GM18861 (cell line): ENCODE measurements at regions not wholly inside any gene's neighbourhood (a gene's known extent, or its start where the extent isn't known, plus 50 kb on each side); places are given as distances from the start of the nearest gene placed in this dataset.
"Not testable (repeated sequence)": the region's sequence is repeated elsewhere in the genome, so short reads cannot be mapped to it uniquely, and the experiment has no call there.

ENCODE experiments used
- ATAC-seq: cut with Tn5 transposase; IDR thresholded peaks from one replicate; pipeline ENCODE4 v1.9.1; 2021; ENCODE audit not compliant: unreplicated experiment

DNA sequence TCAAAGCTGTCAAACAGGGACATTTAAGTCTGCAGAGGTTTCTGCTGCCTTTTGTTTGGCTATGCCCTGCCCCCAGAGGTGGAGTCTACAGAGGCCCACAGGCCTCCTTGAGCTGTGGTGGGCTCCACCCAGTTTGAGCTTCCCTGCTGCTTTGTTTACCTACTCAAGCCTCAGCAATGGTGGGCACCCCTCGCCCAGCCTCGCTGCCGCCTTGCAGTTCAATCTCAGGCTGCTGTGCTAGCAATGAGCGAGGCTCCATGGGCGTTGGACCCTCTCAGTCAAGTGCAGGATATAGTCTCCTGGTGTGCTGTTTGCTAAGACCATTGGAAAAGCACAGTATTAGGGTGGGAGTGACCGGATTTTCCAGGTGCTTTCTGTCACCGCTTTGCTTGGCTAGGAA is 477.6 kb upstream of the IL12A start:
- ATAC-seq = not testable (repeated sequence)

DNA sequence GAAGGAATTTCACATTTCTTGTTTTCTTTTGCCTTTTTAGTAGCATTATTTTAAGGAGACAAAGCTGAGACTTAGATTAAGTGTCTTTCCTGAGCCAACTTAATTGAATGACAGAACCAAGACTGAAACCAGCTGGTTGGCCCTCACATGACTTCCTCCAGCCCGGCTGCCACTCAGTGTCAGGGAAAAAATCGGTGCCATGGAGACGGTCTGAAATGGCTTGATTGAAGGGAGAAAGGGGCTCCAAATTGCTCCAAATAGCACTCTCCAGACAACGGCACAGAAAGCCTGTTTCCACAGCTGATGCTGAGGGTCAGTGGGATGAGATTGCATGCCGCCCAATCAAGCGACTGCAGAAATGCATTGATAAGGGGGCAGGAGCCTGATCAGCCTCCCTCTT is 475.2 kb upstream of the IL12A start:
- no peak for ATAC-seq

DNA sequence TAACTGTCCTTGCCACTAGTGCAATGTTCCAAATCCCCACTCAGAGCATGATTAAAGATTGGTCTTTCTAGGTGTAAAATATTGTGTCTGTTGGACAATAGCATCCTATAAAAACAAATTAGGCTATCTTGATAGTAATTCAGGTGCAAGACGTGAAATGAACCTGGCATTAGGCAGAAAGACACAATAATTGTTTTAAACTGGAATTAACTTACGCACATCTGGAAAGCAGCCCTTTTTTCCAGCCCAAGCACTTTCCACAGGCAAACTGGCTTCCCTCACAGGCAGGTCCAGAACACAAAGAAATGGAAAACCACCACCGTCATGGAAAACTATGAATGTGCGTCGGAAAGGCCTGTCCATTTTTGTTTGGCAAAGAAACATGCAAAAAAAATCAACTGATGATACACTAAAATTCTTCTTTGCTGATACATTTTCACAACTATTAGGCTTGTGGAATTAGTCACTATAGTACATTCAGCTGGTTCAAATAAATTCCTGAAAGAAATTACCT is 474.7 kb upstream of the IL12A start:
- ATAC-seq = no peak

DNA sequence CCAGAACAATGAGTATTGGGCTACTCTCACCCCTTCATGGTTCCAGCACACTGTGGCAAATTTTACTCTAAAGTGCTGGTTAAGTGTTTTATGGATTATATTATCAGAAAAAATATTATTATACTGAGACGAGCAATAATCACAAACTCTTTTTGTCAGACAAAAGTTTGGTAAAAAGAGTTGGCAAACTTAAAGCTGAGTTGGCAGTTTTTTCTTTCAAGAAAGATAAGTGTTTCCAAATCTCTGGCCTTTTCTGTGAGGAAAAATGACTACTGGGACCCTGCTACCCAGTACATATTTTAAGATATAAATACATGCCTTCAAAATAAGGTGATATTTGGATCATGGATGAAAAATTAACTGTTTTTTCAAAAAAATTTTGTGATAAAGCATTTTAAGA is 471.5 kb upstream of the IL12A start:
- no peak for ATAC-seq

DNA sequence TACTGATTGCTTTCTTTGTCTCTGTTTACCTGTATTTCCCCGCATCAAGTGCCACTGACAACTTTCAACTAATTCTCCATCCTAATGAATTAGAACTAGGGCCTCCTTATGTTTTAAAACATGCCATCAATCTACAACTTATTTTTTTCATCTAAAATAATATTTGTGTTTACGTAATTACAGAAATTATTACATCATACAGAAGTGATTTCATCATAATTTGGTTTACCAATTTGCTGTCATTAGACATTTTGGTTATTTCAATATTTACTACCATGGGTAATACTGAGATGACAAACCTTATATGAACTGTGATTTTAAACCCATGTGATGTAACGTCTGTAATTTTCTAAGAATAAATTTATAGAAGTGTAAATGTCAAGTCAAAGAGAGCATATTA is 468.0 kb upstream of the IL12A start:
- no peak for ATAC-seq

DNA sequence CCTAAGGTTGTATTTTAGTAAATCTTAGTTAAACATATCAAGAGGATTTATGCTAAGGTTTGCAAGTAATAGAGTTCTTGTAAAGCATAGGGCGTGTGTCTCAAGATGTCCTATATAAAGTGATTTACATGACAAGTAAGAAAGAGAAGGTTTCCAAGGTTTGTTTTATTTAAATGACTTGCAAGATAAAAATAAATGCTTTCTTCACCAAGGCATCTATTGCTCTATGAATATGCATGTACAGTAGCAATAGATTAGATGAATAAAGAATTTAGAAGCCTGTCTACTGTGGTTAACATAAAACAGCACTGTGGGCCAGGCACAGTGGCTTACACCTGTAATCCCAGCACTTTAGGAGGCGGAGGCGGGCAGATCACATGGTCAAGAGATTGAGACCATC is 466.4 kb upstream of the IL12A start:
- no peak for ATAC-seq

DNA sequence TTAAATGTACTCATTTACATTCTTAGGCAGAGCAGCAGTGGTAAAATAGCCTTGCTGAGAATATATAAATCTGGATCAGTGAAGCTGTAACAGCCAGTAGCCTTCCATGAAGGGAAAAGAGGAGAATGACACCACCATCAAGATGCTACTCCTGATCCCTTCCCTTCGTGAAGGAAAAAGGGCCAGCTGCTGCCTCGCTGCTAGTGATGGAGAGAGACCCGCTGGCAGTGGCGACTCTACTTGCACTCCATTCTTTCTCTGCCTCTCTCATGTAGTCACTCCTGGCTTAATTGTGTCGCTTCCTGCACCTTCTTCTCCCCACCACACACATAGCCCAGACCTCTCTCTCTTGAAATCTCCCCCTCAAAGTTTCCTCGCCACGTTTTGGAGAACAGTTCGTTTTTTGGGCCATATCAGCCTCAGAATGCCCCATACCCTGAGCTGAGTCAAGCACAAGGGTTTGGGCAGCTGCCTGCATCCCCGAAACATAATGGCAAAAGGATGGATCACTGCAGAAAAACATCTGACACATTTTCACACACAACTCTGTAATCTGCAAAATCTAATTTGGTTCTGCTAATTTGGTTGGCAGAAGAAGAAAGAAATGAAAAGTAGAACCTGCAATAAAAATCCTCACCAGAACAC is 460.3 kb upstream of the IL12A start:
- ATAC-seq = no peak

DNA sequence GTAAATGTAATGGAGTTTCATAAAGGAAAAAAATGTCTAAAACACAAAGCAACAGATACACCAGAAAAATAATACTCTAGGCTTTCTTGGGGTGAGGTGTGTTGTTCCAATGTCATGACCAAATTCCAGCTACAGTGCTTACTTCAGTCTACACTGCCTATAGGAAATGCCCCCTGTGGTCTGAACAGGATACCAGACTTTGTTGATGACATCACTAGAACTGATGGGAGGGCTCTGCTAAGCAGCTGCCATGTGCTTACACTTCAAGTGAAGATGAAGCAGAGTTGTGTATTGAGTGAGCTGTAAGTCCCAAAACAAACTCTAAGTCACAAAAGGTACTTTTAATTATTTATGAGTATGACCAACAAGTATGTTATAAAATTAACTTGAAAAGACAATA is 456.1 kb upstream of the IL12A start:
- no peak for ATAC-seq

DNA sequence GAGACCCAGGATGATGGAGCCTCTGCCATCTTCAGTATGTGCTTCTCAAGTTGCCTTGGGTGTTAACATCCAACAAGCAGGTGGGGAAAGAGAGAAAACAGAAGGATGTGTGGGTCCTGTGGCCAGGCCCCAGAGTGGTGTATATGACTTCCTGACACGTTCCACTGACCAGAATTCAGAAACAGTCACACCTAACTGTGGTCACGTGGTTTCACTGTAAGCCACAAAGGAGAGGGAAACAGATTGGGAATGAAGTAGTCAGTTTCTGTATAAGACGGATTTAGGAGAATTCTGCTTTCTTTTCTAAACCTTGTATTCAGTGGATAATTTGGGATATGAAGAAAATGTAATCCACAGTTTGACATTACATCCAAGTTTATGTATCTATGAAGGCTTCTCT is 454.1 kb upstream of the IL12A start:
- no peak for ATAC-seq

DNA sequence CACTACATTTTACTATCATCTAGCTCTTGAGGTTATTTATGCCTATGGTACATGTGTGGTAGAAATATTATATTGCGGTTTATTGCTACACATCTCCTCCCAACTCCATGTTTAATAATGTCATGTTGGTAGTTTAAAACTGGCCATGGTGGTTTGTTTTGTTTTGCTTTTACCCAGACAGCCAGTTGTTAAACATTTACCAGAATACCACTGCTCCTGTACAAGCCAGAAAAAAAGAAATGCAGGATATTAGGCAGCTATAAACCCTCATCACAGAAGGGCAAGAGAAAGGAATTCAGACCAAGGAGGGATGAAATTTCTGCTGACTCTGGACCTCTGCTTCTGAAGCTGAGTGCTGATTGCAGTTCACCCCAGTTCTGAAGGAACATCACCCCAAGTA is 451.8 kb upstream of the IL12A start:
- no peak for ATAC-seq

DNA sequence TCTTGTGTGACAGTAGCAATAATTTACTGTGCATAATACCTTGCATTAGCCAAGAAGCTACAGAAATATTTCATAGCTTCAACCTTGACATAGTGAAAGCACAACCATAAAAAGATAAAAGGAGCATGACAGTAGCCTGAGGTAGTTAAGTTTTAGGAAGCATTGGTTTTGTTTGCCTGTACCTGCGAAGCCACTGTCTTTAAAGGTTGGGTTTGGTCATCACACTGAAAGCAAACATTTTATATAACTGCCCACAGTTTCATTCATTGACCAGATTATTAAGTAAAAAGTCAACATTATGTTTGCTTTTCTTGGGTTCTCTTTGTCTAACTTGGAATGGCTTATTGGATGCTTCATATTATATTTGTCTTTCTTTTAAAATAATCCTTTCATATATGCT is 450.1 kb upstream of the IL12A start:
- ATAC-seq = no peak

DNA sequence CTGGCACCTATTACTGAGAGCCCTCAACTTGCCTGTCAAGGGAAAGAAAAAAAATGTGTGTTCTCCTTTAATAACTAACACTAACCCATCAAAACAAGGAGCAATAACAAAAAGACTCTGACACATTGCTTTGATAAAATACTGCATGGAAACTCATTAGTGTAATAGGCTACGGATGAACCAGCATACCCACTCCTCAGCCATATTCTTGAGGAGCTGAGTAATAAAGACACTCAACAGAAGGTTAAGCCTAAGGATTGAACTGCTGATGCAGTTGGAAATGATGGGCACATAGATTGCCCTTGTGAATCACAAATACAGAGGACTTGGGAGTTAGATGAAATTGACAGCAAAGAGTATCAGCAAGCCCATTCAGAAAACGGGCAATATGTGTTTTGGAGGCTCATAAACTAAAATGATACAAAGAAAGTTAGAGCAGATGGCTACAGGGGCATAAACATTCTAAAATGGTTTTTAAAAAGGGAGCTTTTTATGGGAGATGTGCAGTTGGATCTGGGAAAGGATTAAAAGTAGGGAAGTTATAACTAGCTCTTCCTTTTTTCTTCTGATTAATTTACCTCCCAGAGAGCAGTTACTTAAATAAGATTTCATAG is 447.6 kb upstream of the IL12A start:
- ATAC-seq = no peak

DNA sequence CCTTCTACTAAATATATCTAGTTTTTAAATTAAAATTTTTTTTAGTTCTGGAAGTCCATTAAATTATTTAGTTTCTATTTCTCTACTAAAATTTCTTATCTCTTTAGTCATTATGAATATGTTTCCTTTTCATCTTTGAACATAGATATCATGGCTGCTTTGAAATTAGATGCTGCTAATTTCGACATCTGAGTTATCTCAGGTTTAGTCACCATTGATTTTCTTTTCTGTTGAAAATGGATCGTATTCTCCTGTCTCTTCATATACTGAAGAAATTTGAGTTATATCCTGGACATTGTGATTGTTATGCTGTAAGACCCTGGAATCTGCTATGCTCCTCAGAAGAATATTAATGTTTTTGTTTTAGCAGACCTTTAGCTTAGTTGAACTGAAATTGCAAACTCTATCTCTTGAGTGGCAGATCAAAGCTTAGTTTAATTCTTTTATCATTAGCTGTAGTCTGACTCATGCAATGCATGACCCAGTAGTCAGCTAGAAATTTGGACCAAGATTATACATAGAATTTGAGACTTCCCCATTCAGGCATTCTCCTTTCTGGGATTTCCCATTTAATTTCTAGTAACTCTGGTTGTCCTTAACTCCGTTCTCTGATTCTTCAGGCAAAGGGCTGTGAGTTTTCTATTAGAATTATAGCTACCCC is 439.8 kb upstream of the IL12A start:
- no peak for ATAC-seq

DNA sequence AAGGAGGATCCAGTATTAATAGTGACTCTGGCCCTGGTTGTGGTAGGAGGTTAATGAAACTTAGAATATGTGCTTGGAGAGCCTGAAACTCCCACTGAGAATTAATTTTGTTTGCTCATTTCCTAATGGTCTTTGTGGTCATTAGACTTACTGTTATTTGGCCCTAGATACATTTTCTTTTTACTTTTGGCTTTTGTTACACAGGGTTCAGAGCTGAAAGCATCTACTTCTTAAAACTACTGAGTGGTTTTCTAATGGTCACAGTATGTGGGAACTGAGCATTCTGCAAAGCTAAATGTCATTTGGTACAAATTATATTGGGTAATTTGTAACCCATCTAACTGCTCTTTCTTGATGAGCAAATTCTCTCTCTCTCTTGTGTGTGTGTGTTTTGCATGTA is 433.4 kb upstream of the IL12A start:
- no peak for ATAC-seq

DNA sequence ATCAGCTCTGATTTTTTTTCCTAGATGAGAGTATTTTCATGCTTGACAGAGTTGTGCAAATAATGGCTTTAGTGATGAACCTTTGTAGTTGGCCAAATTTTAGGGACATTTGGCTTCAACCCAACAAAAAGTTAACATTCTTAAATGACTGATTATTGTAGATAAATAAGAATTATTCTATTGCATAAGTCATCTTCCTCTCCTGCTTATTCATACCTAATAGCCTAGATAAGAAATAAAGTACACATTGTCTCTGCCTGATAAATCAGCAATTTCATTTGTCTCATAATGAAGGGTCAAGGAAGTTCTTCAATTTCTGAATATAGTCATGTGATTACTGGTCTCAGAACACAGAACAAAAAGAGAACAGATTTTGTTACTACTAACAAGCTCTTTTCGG is 428.9 kb upstream of the IL12A start:
- ATAC-seq = no peak

DNA sequence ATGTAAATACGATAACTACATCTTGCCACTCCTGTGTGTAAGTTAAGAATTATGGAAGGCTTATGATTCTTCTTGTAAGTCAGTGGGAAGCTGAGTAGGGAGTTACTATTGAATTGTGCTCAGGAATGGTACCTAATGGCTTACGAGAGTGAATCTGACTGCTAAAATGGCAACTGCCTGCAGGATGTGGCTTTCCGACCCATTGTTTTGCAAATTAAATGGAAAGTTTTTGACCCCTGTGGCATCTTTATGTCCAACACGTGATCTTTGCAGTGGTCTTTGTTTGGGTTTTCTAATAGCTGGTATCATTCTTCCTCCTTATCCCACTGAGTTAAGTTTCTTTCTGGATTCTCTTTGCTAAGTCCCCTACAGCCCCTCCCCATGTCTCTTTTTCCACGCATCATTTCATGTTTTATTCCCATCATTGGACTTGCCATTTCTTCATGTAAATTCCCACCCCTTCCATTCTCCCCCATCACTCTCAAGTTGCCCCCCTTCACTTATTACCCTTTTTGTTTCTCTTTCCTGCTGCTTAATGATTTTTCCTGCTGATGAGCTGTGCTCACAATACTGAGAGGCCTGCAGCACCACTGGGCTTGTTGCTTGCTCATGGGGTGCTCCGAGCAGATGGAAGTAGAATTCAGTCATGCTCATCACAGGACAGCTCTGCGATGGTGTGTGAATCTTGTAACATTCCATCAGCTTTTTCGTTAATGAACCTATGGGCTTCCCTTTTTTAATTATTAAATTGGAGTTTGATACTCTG is 428.2 kb upstream of the IL12A start:
- ATAC-seq = no peak

DNA sequence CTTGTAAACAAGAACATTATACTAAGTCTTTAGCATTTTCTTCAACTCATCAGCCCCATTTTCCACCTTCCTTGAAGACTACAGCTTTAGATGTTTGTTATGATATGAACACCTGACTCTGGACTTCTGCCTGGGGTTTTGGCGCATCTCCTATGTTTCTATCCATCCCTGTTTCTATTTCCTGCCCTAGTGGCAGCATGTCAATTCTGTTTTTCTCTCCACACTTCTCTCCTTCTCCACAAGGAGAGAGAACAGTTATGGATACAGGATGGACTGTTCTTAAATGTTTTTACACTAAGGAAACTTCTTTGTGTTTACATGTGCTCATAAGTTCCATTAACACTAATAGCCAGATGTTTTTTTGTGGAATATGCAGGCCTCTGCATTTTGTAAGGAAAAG is 423.3 kb upstream of the IL12A start:
- ATAC-seq = no peak

DNA sequence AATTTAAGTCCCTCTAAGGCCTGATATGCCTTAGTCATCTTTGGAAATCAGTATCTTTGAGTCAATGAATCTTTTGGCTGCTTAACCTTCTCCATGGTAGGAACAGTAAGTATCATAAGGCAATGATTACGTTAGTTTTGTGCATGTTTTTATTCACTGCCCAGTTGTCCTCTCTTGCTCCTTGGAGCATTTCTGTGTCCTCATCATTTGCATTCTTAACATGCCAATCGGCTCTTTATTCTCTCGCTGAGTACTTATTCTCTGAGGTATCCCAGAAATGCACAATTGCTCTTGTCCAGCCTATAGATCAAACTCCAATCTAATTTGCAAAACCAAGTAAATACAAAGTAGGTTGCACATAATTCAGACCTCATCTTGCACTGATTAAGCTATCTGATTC is 405.0 kb upstream of the IL12A start:
- no peak for ATAC-seq

DNA sequence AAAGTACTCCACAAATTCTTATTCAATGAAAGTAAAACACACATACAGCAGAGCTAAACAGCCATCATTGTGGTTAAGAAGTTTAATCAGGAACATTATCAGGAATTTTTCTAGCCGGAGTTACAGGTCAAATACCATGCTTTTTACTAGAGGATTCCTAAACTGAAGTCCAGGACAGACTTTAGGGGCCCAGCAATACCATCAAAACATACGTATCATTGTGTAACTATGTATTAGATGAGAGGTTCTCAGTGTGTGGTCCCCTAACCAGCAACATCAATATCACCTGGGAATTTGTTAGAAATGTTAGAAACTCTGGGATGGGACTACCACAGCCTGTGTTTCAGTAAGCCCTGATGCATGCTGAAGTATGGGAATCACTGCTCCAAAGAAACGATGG is 404.2 kb upstream of the IL12A start:
- no peak for ATAC-seq

DNA sequence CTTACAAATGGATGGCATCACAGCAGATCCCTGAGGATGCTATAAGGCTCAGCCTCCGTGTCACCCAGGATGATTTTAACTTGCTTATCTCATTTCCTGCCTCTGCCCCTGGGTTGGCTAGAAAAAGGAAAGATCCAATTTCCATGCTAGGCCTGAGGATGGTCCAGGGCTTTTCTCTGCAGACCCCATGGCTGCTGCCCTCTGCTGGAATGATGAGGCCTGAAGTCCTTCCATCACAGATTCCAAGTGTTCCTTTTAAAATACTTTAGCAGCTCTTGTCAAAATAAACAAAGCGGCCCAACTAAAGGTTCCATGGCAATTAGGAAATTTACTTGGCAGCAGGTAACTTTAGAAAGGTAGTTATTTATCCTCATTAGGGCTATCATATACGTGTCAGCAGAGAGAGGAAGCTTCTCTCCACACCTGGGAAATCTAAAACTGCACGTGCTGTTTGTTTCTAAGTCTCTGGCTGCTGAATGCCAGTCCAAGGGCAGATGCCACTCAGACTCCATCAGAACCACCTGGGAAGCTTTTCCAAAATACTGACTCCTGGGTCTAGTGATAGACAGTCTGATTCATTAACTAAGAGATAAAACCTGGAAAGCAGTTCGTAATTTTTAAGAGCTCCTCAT is 401.9 kb upstream of the IL12A start:
- no peak for ATAC-seq

DNA sequence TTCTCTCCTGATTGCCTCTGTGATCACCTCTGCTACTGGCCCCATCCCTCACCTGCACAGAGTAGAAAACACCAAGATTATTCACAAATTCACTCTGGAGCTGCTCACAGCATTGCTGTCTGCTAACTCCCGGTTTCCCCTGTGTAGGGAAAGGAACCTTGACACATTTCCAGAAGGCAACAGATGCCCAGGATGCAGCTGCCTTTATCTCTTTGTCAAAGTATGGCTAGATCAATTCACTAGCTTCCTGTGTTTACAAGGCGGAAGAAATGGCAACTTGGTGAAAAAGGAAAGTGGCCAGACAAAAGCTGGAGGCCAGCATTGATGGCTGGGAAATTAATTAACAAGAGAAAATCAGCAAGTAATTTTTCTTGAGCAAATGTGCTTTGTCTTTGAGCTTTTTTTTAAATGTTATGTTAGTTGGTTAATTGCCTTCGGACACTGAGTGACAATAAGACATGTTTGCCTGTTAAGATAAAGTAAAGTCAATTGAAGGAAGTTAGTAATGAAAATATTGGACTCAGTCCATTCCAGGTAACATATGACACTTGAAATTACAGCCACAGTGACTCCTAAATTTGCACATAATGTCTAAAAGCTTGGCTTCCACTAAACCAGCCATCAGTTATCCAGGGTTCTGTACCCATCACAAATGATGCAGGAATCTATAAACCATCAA is 394.6 kb upstream of the IL12A start:
- ATAC-seq = no peak
